ENCODE measurements at regions not wholly inside any gene's neighbourhood (a gene's known extent, or its start where the extent isn't known, plus 50 kb on each side); places are given as distances from the start of the nearest gene placed in this dataset.
A peak's percentile ranks its signal among the peaks of the same experiment; 100 is the strongest.

DNA sequence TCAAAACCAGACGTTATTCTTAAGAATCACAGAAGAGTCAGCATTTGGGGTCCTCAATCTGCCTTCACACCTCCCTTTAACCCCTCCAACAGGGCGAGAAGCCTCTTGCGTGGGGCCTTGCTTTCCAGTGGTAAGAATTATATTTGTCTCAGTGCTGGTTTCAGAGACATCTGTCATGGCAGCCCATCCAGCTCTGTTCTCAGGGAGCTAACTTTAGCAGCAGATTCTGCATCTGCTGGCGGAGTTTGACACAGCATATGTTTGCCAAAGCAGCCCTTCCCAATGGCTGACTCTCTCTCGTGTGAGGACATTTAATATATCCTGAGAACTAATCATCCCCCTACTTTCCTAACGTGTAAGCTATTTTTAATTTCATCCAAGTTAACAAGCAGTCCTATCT lies 91.5 kb upstream of the BCL11A start:
- intact Hi-C loops (cut with DNase I), result no loop called here
- Histone ChIP-seq H3K9me3 (no peaks in the 10 kb centered on the region), H3K4me3 (no peak overlapping the region), H3K36me3 (ENCODE audit: insufficient read depth in 1 of 2, low read depth in 1 of 2) (no peaks in the 10 kb centered on the region), H3K27ac (peak overlapping the region; percentile 39), H3K4me1 (no peaks in the 10 kb centered on the region), H3K27me3 (ENCODE audit: insufficient read depth in 3 of 3, low read length in 2 of 3) (no peaks in the 10 kb centered on the region)
- peak; percentile 67 to 97 (median 90) for ATAC-seq
- WGBS, 3 donors, result 19 to 35% (median 20%) methylated on average over 6 of the region's 6 CpGs
- TF ChIP-seq, protein P1, sequence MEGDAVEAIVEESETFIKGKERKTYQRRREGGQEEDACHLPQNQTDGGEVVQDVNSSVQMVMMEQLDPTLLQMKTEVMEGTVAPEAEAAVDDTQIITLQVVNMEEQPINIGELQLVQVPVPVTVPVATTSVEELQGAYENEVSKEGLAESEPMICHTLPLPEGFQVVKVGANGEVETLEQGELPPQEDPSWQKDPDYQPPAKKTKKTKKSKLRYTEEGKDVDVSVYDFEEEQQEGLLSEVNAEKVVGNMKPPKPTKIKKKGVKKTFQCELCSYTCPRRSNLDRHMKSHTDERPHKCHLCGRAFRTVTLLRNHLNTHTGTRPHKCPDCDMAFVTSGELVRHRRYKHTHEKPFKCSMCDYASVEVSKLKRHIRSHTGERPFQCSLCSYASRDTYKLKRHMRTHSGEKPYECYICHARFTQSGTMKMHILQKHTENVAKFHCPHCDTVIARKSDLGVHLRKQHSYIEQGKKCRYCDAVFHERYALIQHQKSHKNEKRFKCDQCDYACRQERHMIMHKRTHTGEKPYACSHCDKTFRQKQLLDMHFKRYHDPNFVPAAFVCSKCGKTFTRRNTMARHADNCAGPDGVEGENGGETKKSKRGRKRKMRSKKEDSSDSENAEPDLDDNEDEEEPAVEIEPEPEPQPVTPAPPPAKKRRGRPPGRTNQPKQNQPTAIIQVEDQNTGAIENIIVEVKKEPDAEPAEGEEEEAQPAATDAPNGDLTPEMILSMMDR (IDR thresholded peaks at IDR 0.05), result no peak
- DNase-seq, result peak in 1 of 2 donors; percentile 57

DNA sequence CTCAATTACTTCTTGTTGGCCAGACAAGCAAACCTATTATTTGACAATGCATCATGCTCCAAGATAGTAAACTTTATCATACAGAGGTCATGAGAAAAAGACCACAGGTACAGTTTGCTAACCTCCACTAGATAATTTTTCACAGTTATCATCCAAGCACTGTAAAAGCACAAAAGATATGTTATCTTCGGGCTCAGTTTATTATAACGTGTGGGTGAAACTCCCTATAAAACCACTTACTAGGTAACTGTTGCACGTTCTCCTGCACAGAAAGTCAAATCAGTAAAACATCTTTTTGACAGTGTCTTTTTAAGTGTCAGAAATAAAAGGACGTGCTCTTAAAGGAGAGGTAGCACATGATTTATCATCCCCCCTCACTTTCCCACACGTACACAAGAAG lies 94.7 kb upstream of the BCL11A start:
- 65 to 66% (median 66%) methylated on average over 5 of the region's 5 CpGs for WGBS, 3 donors
- Histone ChIP-seq H3K27me3 (ENCODE audit: insufficient read depth in 3 of 3, low read length in 2 of 3) (no peaks in the 10 kb centered on the region), H3K27ac (no peak overlapping the region), H3K4me3 (no peak overlapping the region), H3K36me3 (ENCODE audit: insufficient read depth in 1 of 2, low read depth in 1 of 2) (no peaks in the 10 kb centered on the region), H3K4me1 (no peaks in the 10 kb centered on the region), H3K9me3 (no peaks in the 10 kb centered on the region)
- intact Hi-C loops (cut with DNase I), result no loop called here
- TF ChIP-seq, protein P1 (IDR thresholded peaks at IDR 0.05), result no peak
- DNase-seq, result no peak
- ATAC-seq, result no peak

DNA sequence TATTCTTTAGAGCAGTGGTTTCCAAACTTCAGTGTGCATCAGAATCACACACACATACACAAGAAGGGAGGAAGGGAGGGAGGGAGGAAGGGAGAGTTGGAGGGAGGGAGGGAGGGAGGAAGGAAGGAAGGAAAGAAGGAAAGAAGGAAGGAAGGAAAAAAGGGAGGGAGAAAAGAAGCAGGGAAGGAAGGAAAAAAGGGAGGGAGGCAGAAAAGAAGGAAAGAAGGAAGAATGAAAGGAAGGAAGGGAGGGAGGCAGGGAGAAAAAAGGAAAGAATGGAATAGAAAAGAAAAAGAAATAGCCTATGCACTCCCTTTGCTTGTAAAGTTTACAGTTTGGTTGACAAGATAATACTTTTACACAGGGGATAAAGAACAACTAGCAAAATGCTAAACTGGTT lies 96.3 kb upstream of the BCL11A start:
- H3K9me3 ChIP-seq, result no peaks in the 10 kb centered on the region
- no peak for DNase-seq
- H3K27me3 ChIP-seq (ENCODE audit: insufficient read depth in 3 of 3, low read length in 2 of 3), result peaks cover 0 to 3% (median 0%) of the 10 kb centered on the region in 3 donors
- H3K4me3 ChIP-seq, result no peak overlapping the region
- no peaks in the 10 kb centered on the region for H3K4me1 ChIP-seq
- TF ChIP-seq, protein P1 (IDR thresholded peaks at IDR 0.05), result no peak
- intact Hi-C loops (cut with DNase I), result no loop called here
- H3K36me3 ChIP-seq (ENCODE audit: insufficient read depth in 1 of 2, low read depth in 1 of 2), result no peaks in the 10 kb centered on the region
- H3K27ac ChIP-seq, result no peak overlapping the region
- ATAC-seq, result no peak

DNA sequence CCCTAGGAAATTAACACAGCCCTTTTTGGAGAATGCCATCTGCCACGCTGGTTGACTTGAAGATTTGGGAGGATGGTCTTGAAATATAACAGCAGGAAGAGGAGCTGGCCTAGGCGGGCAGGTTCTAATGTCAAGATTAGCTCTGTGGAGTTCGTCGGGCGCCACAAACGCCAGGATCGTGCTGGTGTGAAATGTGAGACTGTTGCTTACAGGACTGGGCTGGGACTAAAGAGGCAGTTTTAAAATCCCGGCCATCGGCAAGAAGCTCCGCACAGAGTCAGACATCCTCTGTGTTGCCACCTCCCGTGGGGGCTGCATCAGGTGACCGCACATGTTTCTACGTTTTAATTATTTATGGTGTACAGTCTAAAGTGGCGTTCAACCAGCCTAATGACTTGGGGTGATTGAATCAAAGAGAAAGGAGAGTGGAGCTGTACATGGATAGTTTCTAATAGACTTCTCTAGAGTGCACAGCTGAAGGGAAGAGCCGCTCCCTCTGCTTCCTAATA lies 99.4 kb upstream of the BCL11A start:
- intact Hi-C loops (cut with DNase I), result no loop called here
- peaks cover 0 to 3% (median 0%) of the 10 kb centered on the region in 3 donors for H3K27me3 ChIP-seq (ENCODE audit: insufficient read depth in 3 of 3, low read length in 2 of 3)
- peak overlapping the region; percentile 45 for H3K4me3 ChIP-seq
- H3K9me3 ChIP-seq, result no peaks in the 10 kb centered on the region
- WGBS, 3 donors, result 21 to 26% (median 22%) methylated on average over 15 of the region's 15 CpGs
- H3K27ac ChIP-seq, result no peak overlapping the region
- H3K36me3 ChIP-seq (ENCODE audit: insufficient read depth in 1 of 2, low read depth in 1 of 2), result no peaks in the 10 kb centered on the region
- TF ChIP-seq, protein P1 (IDR thresholded peaks at IDR 0.05), result no peak
- peak in 2 of 4 donors; percentile 36 to 67 for ATAC-seq
- DNase-seq, result no peak
- no peaks in the 10 kb centered on the region for H3K4me1 ChIP-seq

DNA sequence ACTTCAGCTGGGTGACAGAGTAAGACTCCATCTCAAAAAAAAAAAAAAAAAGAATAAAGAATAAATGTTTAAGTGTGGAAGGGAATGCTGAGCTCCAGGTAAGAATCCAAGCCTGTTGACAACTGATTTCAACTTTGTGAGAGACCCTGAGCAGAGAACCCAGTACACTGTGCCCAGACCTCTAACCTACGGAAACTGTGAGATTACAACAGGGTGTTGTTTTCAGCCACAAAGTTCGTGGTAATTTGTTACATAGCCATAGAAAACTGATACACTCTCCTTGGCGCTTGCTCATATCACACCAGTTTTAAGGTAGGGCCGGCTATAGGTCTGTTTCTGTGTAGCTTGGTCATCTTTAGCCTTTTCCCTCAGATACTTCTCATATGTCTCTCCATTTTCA lies 98.4 kb upstream of the PAPOLG start:
- Histone ChIP-seq H3K27ac (no peak overlapping the region), H3K4me1 (no peaks in the 10 kb centered on the region), H3K9me3 (no peaks in the 10 kb centered on the region), H3K4me3 (no peak overlapping the region), H3K36me3 (ENCODE audit: insufficient read depth in 1 of 2, low read depth in 1 of 2) (no peaks in the 10 kb centered on the region), H3K27me3 (ENCODE audit: insufficient read depth in 3 of 3, low read length in 2 of 3) (peaks cover 0 to 3% (median 2%) of the 10 kb centered on the region in 3 donors)
- intact Hi-C loops (cut with DNase I), result no loop called here
- DNase-seq (no peak), ATAC-seq (no peak)
- TF ChIP-seq, protein P1 (IDR thresholded peaks at IDR 0.05), result no peak
- WGBS, 3 donors, result 66 to 69% (median 67%) methylated on average over 4 of the region's 4 CpGs
